Ovary (tissue), 3 donors: ENCODE measurements at regions not wholly inside any gene's neighbourhood (a gene's known extent, or its start where the extent isn't known, plus 50 kb on each side); places are given as distances from the start of the nearest gene placed in this dataset.

Source experiments
- CTCF ChIP-seq, 3 donors: fragments of 450-650 bp in 2 of 3; fragments of 200-600 bp in 1 of 3; IDR thresholded peaks; one replicate each; pipeline versions ENCODE4 v1.5.1 to v1.8.0; 2016 to 2022; ENCODE audit warnings: antibody characterized with exemption in 3 of 3, mild to moderate bottlenecking in 1 of 3
- EP300 ChIP-seq: sonication (generic); formaldehyde crosslinking; IDR thresholded peaks from one replicate; pipeline ENCODE4 v1.6.1; 2017; ENCODE audit warnings: antibody characterized with exemption
- POLR2A ChIP-seq: fragments of 450-650 bp; IDR thresholded peaks from one replicate; pipeline ENCODE4 v1.6.1; 2017; ENCODE audit warnings: antibody characterized with exemption, mild to moderate bottlenecking, moderate library complexity
- donor health status: DM: no; HTN: no; CAD: no.

GRCh38 chr7:13308423-13308822, 621.0 kb downstream of the ARL4A start:
- TF ChIP-seq CTCF (IDR thresholded peaks at IDR 0.05) (no peak), EP300 (no peak), POLR2A (no peak)
